ENCODE measurements at regions not wholly inside any gene's neighbourhood (a gene's known extent, or its start where the extent isn't known, plus 50 kb on each side); places are given as distances from the start of the nearest gene placed in this dataset.

DNA sequence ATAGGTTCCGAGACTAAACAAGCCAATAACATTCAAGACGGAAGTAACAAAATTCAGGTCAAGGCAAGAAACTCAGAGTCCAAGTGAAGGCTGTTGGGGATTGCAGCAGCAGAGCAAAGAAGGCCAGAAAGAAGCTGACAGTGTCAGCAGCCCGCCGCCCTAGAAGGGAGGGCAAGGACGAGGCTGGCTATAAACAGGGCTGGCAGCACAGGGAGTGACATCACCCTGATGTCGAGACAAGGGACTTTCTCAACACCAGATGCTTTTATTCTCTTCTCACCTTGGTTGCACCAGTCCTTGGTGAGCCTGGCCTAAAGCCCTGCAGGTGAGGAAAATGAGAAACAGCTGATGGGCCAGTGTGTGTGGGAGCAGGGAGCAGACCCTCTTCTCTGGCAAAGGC is 687.7 kb upstream of the NRP1 start:
- TF ChIP-seq, protein P1, sequence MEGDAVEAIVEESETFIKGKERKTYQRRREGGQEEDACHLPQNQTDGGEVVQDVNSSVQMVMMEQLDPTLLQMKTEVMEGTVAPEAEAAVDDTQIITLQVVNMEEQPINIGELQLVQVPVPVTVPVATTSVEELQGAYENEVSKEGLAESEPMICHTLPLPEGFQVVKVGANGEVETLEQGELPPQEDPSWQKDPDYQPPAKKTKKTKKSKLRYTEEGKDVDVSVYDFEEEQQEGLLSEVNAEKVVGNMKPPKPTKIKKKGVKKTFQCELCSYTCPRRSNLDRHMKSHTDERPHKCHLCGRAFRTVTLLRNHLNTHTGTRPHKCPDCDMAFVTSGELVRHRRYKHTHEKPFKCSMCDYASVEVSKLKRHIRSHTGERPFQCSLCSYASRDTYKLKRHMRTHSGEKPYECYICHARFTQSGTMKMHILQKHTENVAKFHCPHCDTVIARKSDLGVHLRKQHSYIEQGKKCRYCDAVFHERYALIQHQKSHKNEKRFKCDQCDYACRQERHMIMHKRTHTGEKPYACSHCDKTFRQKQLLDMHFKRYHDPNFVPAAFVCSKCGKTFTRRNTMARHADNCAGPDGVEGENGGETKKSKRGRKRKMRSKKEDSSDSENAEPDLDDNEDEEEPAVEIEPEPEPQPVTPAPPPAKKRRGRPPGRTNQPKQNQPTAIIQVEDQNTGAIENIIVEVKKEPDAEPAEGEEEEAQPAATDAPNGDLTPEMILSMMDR (IDR thresholded peaks at IDR 0.05): no peak
- no peak for TF ChIP-seq POLR2AphosphoS5 (IDR thresholded peaks at IDR 0.05)
- no peak for TF ChIP-seq POLR2A (IDR thresholded peaks at IDR 0.05)
- TF ChIP-seq EP300 (IDR thresholded peaks at IDR 0.05): no peak

All from stomach (tissue), 4 donors.